ENCODE measurements at regions not wholly inside any gene's neighbourhood (a gene's known extent, or its start where the extent isn't known, plus 50 kb on each side); places are given as distances from the start of the nearest gene placed in this dataset.

- no peak for ATAC-seq
- TF ChIP-seq, protein P1, sequence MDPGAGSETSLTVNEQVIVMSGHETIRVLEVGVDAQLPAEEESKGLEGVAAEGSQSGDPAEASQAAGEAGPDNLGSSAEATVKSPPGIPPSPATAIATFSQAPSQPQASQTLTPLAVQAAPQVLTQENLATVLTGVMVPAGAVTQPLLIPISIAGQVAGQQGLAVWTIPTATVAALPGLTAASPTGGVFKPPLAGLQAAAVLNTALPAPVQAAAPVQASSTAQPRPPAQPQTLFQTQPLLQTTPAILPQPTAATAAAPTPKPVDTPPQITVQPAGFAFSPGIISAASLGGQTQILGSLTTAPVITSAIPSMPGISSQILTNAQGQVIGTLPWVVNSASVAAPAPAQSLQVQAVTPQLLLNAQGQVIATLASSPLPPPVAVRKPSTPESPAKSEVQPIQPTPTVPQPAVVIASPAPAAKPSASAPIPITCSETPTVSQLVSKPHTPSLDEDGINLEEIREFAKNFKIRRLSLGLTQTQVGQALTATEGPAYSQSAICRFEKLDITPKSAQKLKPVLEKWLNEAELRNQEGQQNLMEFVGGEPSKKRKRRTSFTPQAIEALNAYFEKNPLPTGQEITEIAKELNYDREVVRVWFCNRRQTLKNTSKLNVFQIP (CRISPR knock-in tag; IDR thresholded peaks at IDR 0.05; ENCODE audit: borderline replicate concordance, low read depth) = no peak
- no peak for TF ChIP-seq ZFP30 (CRISPR knock-in tag; IDR thresholded peaks at IDR 0.05)
- TF ChIP-seq RARB (CRISPR knock-in tag; IDR thresholded peaks at IDR 0.05) = no peak
- TF ChIP-seq CREB5 (CRISPR knock-in tag; IDR thresholded peaks at IDR 0.05; ENCODE audit: low read depth) = no peak
- no peak for TF ChIP-seq PPARA (CRISPR knock-in tag; IDR thresholded peaks at IDR 0.05; ENCODE audit: borderline replicate concordance)
- TF ChIP-seq ISL1 (CRISPR knock-in tag; IDR thresholded peaks at IDR 0.05) = no peak
- TF ChIP-seq BACH2 (CRISPR knock-in tag; IDR thresholded peaks at IDR 0.05; ENCODE audit: borderline replicate concordance) = no peak
- no peak for TF ChIP-seq ZC3H10 (CRISPR knock-in tag; IDR thresholded peaks at IDR 0.05)
- no peak for TF ChIP-seq OSR1 (CRISPR knock-in tag; IDR thresholded peaks at IDR 0.05)
- TF ChIP-seq SNAI2 (CRISPR knock-in tag; IDR thresholded peaks at IDR 0.05) = no peak
- TF ChIP-seq ZNF8 (CRISPR knock-in tag; IDR thresholded peaks at IDR 0.05) = no peak
- no peak for TF ChIP-seq ZNF70 (CRISPR knock-in tag; IDR thresholded peaks at IDR 0.05)
- no peak for TF ChIP-seq TOX (CRISPR knock-in tag; IDR thresholded peaks at IDR 0.05; ENCODE audit: borderline replicate concordance)
- TF ChIP-seq CSDC2 (CRISPR knock-in tag; IDR thresholded peaks at IDR 0.05) = no peak
- TF ChIP-seq TCF4 (CRISPR knock-in tag; IDR thresholded peaks at IDR 0.05; ENCODE audit: borderline replicate concordance) = no peak
- TF ChIP-seq ARNTL (CRISPR knock-in tag; IDR thresholded peaks at IDR 0.05; ENCODE audit: borderline replicate concordance, low read depth) = no peak
- TF ChIP-seq, protein P2, sequence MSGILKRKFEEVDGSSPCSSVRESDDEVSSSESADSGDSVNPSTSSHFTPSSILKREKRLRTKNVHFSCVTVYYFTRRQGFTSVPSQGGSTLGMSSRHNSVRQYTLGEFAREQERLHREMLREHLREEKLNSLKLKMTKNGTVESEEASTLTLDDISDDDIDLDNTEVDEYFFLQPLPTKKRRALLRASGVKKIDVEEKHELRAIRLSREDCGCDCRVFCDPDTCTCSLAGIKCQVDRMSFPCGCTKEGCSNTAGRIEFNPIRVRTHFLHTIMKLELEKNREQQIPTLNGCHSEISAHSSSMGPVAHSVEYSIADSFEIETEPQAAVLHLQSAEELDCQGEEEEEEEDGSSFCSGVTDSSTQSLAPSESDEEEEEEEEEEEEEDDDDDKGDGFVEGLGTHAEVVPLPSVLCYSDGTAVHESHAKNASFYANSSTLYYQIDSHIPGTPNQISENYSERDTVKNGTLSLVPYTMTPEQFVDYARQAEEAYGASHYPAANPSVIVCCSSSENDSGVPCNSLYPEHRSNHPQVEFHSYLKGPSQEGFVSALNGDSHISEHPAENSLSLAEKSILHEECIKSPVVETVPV (CRISPR knock-in tag; IDR thresholded peaks at IDR 0.05) = no peak
These were observed 382.1 kb upstream of the CDH20 start for GRCh38 chr18:60951091-60951490.

- no peak for TF ChIP-seq TCF4 (CRISPR knock-in tag; IDR thresholded peaks at IDR 0.05; ENCODE audit: borderline replicate concordance)
- no peak for TF ChIP-seq TOX (CRISPR knock-in tag; IDR thresholded peaks at IDR 0.05; ENCODE audit: borderline replicate concordance)
- TF ChIP-seq GLIS3 (CRISPR knock-in tag; IDR thresholded peaks at IDR 0.05) = no peak
- TF ChIP-seq, protein P1 (CRISPR knock-in tag; IDR thresholded peaks at IDR 0.05; ENCODE audit: borderline replicate concordance, low read depth) = no peak
- no peak for TF ChIP-seq ZNF565 (CRISPR knock-in tag; conservative IDR thresholded peaks at IDR 0.05; ENCODE audit: low read depth)
- no peak for TF ChIP-seq OSR1 (CRISPR knock-in tag; IDR thresholded peaks at IDR 0.05)
- TF ChIP-seq ARNTL (CRISPR knock-in tag; IDR thresholded peaks at IDR 0.05; ENCODE audit: borderline replicate concordance, low read depth) = no peak
- TF ChIP-seq ZFP3 (CRISPR knock-in tag; IDR thresholded peaks at IDR 0.05) = no peak
- no peak for TF ChIP-seq CREB5 (CRISPR knock-in tag; IDR thresholded peaks at IDR 0.05; ENCODE audit: low read depth)
- TF ChIP-seq ISL1 (CRISPR knock-in tag; IDR thresholded peaks at IDR 0.05) = no peak
- no peak for TF ChIP-seq SNAI2 (CRISPR knock-in tag; IDR thresholded peaks at IDR 0.05)
- TF ChIP-seq ZC3H10 (CRISPR knock-in tag; IDR thresholded peaks at IDR 0.05) = no peak
- no peak for TF ChIP-seq PPARA (CRISPR knock-in tag; IDR thresholded peaks at IDR 0.05; ENCODE audit: borderline replicate concordance)
- no peak for TF ChIP-seq ZNF70 (CRISPR knock-in tag; IDR thresholded peaks at IDR 0.05)
- TF ChIP-seq, protein P3, sequence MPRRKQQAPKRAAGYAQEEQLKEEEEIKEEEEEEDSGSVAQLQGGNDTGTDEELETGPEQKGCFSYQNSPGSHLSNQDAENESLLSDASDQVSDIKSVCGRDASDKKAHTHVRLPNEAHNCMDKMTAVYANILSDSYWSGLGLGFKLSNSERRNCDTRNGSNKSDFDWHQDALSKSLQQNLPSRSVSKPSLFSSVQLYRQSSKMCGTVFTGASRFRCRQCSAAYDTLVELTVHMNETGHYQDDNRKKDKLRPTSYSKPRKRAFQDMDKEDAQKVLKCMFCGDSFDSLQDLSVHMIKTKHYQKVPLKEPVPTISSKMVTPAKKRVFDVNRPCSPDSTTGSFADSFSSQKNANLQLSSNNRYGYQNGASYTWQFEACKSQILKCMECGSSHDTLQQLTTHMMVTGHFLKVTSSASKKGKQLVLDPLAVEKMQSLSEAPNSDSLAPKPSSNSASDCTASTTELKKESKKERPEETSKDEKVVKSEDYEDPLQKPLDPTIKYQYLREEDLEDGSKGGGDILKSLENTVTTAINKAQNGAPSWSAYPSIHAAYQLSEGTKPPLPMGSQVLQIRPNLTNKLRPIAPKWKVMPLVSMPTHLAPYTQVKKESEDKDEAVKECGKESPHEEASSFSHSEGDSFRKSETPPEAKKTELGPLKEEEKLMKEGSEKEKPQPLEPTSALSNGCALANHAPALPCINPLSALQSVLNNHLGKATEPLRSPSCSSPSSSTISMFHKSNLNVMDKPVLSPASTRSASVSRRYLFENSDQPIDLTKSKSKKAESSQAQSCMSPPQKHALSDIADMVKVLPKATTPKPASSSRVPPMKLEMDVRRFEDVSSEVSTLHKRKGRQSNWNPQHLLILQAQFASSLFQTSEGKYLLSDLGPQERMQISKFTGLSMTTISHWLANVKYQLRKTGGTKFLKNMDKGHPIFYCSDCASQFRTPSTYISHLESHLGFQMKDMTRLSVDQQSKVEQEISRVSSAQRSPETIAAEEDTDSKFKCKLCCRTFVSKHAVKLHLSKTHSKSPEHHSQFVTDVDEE (CRISPR knock-in tag; IDR thresholded peaks at IDR 0.05) = no peak
- TF ChIP-seq, protein P2 (CRISPR knock-in tag; IDR thresholded peaks at IDR 0.05) = no peak
- TF ChIP-seq BACH2 (CRISPR knock-in tag; IDR thresholded peaks at IDR 0.05; ENCODE audit: borderline replicate concordance) = no peak
- no peak for TF ChIP-seq CSDC2 (CRISPR knock-in tag; IDR thresholded peaks at IDR 0.05)
- no peak for TF ChIP-seq PATZ1 (CRISPR knock-in tag; IDR thresholded peaks at IDR 0.05; ENCODE audit: borderline replicate concordance)
- TF ChIP-seq RARB (CRISPR knock-in tag; IDR thresholded peaks at IDR 0.05) = no peak
- ATAC-seq = no peak
These were observed 370.6 kb upstream of the CDH20 start for GRCh38 chr18:60962625-60963024.

All from SK-N-SH treated with all-trans-retinoic acid at 6 μM for 48 hours (cell line).